HEK293T (cell line): ENCODE measurements at regions not wholly inside any gene's neighbourhood (a gene's known extent, or its start where the extent isn't known, plus 50 kb on each side); places are given as distances from the start of the nearest gene placed in this dataset.
"Not testable (repeated sequence)": the region's sequence is repeated elsewhere in the genome, so short reads cannot be mapped to it uniquely, and the experiment has no call there.

ENCODE experiments used
- FOXM1 ChIP-seq: fragments of 450-650 bp; IDR thresholded peaks from 2 replicates; pipeline ENCODE4 v1.6.1; 2017; ENCODE audit warnings: mild to moderate bottlenecking, borderline replicate concordance
- NFRKB ChIP-seq: fragments of 450-650 bp; IDR thresholded peaks from 2 replicates; pipeline ENCODE4 v1.6.1; 2016; ENCODE audit warnings: mild to moderate bottlenecking, moderate library complexity
- TARDBP ChIP-seq: fragments of 450-650 bp; IDR thresholded peaks from 2 replicates; pipeline ENCODE4 v1.6.1; 2016

GRCh38 chr9:42288002-42288864, 104.8 kb downstream of the SPATA31A6 start:
- not testable (repeated sequence) for TF ChIP-seq FOXM1, TARDBP, NFRKB
